Kidney (tissue), 13 donors: ENCODE measurements at regions not wholly inside any gene's neighbourhood (a gene's known extent, or its start where the extent isn't known, plus 50 kb on each side); places are given as distances from the start of the nearest gene placed in this dataset.

Experiments
- DNase-seq, 5 donors: peaks; one replicate each; pipeline ENCODE4 v3.0.0-alpha.2; 2013 to 2020
- FAIRE-seq: peaks from 2 replicates; lab custom pipeline; 2012; peaks lifted over from hg19 to GRCh38; lab: Jason Lieb, UNC
- H3K27ac ChIP-seq, 2 donors: one replicate each; pipeline ENCODE4 v1.7.0; 2013; ENCODE audit warnings: low read depth in 2 of 2, low read length in 2 of 2, inconsistent platforms in 1 of 2
- H3K27me3 ChIP-seq: one replicate; pipeline ENCODE4 v1.7.1; 2013; ENCODE audit warnings: low read length, inconsistent platforms; ENCODE audit not compliant: control insufficient read depth, insufficient read depth
- H3K36me3 ChIP-seq, 3 donors: one replicate each; pipeline versions ENCODE4 v1.7.0 to v1.7.1; 2013; ENCODE audit warnings: low read length in 3 of 3, control low read depth in 1 of 3, inconsistent platforms in 1 of 3; ENCODE audit not compliant: insufficient read depth in 3 of 3, control insufficient read depth in 2 of 3
- H3K4me1 ChIP-seq, 3 donors: one replicate each; pipeline versions ENCODE4 v1.7.0 to v1.7.1; 2013; ENCODE audit warnings: low read length in 3 of 3, inconsistent platforms in 1 of 3, low read depth in 1 of 3; ENCODE audit not compliant: control insufficient read depth in 2 of 3, insufficient read depth in 2 of 3
- H3K4me3 ChIP-seq, 3 donors: one replicate each; pipeline versions ENCODE4 v1.7.0 to v1.8.1; 2013; ENCODE audit warnings: low read length in 3 of 3, control low read depth in 1 of 3, inconsistent platforms in 1 of 3
- H3K9ac ChIP-seq, 3 donors: one replicate each; pipeline versions ENCODE4 v1.7.0 to v1.7.1; 2013; ENCODE audit warnings: low read length in 3 of 3, control low read depth in 1 of 3, inconsistent platforms in 1 of 3
- H3K9me3 ChIP-seq, 3 donors: one replicate each; pipeline versions ENCODE4 v1.7.0 to v1.7.1; 2013; ENCODE audit warnings: low read length in 3 of 3, control low read depth in 1 of 3, inconsistent platforms in 1 of 3; ENCODE audit not compliant: control insufficient read depth in 2 of 3, insufficient read depth in 1 of 3
- intact Hi-C: fragments of 100-400 bp; cut with DNase I; formaldehyde crosslinking; loops from one replicate; pipeline ENCODE4 v1.11.1; 2022
- TF ChIP-seq, protein P1 (sequence below): IDR thresholded peaks from 3 replicates; pipeline ENCODE4 v1.5.1; 2012; ENCODE audit warnings: mild to moderate bottlenecking, moderate library complexity, borderline replicate concordance; ENCODE audit not compliant: insufficient read depth; ENCODE audit errors: extremely low read depth
- donor health status: control.
- donor health status: control.
- donor health status: control.
- donor health status: control.
- donor health status: control.
- donor health status: DM: yes; HTN: yes; CAD: no.
- donor health status: Normal renal cell carcinoma (clear cell type).

DNA sequence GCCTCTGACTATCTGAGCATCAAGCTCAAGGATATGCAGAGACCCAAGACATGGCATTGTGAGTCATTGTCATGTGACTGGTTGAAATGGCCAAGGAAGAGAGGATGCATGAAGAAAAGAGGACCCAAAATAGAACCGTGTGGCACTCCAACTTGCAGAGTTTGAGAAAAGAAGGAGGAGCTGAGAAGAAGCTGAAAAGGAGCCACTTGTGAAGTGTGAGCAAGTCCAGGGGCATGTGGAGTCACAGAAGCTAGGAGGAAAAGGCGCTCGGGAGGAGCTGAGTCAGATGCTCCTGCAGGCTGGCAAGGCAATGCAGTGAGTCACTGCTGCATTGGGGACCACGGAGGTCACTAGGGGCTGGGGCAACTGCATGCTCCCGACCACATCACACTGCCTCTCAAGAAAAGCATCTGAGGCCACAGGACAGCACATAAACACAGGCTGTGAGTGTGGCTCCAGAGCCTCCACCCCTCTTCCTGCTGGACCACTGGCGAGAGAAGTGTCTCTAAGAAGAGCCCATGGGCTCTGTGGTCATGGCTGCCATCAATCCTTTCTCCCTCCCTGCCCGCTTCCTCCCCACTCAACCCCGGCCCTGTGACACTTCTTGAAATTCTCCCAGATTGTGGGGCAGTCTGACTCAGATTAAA lies 197.6 kb downstream of the DRD1 start:
- Histone ChIP-seq H3K4me1 (no peaks in the 10 kb centered on the region), H3K36me3 (no peaks in the 10 kb centered on the region), H3K9ac (no peak overlapping the region), H3K9me3 (no peaks in the 10 kb centered on the region), H3K27ac (no peak overlapping the region), H3K27me3 (no peaks in the 10 kb centered on the region), H3K4me3 (no peak overlapping the region)
- DNase-seq (no peak), FAIRE-seq (no peak)
- intact Hi-C loops, result no loop called here
- TF ChIP-seq, protein P1, sequence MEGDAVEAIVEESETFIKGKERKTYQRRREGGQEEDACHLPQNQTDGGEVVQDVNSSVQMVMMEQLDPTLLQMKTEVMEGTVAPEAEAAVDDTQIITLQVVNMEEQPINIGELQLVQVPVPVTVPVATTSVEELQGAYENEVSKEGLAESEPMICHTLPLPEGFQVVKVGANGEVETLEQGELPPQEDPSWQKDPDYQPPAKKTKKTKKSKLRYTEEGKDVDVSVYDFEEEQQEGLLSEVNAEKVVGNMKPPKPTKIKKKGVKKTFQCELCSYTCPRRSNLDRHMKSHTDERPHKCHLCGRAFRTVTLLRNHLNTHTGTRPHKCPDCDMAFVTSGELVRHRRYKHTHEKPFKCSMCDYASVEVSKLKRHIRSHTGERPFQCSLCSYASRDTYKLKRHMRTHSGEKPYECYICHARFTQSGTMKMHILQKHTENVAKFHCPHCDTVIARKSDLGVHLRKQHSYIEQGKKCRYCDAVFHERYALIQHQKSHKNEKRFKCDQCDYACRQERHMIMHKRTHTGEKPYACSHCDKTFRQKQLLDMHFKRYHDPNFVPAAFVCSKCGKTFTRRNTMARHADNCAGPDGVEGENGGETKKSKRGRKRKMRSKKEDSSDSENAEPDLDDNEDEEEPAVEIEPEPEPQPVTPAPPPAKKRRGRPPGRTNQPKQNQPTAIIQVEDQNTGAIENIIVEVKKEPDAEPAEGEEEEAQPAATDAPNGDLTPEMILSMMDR, result no peak

DNA sequence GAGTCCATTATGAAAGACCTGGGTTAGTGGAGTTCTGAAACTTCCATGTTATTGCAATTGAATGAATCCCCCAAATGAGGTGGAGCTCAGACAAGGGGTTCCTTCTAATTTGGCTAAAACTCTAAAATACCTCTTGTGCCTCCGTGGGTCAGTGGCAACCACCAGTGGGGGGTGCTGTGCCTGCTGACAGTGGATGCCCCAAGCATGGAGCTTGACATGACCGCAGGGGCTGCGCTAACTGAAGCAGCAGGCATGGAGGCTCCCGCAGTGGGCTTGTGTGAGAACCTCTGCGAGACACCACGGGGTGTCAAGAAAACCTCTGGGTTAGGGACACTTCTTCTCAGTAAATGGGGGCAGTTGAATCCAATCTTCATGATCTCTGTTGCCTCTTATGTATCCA lies 200.5 kb downstream of the DRD1 start:
- Histone ChIP-seq H3K4me3 (no peak overlapping the region), H3K27ac (no peak overlapping the region), H3K27me3 (no peaks in the 10 kb centered on the region), H3K9me3 (no peaks in the 10 kb centered on the region), H3K9ac (no peak overlapping the region), H3K4me1 (no peaks in the 10 kb centered on the region), H3K36me3 (no peaks in the 10 kb centered on the region)
- TF ChIP-seq, protein P1, result no peak
- no peak for DNase-seq
- intact Hi-C loops, result no loop called here
- no peak for FAIRE-seq

DNA sequence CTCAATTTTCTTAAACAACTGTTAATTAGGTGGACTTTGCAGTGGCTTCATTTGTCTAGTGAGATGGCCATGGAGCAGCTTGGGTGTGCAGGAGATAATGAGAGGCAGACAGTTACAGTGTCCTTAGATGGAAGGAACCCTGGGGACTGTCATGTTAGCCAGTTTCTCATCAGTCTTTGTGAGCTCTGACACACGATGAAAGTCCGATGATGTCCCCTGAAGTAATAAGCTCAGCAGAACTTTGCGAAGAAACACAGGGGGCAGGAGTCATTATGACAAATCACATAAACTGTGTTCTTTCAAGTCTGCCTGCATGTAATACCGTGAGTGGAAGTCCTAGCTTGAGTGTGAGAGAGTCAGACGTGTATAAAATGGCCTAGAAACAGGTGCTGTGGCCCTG lies 201.8 kb downstream of the DRD1 start:
- Histone ChIP-seq H3K9me3 (no peaks in the 10 kb centered on the region), H3K27me3 (no peaks in the 10 kb centered on the region), H3K27ac (no peak overlapping the region), H3K36me3 (no peaks in the 10 kb centered on the region), H3K9ac (no peak overlapping the region), H3K4me3 (no peak overlapping the region), H3K4me1 (no peaks in the 10 kb centered on the region)
- DNase-seq (no peak), FAIRE-seq (no peak)
- intact Hi-C loops, result no loop called here
- TF ChIP-seq, protein P1, result no peak

DNA sequence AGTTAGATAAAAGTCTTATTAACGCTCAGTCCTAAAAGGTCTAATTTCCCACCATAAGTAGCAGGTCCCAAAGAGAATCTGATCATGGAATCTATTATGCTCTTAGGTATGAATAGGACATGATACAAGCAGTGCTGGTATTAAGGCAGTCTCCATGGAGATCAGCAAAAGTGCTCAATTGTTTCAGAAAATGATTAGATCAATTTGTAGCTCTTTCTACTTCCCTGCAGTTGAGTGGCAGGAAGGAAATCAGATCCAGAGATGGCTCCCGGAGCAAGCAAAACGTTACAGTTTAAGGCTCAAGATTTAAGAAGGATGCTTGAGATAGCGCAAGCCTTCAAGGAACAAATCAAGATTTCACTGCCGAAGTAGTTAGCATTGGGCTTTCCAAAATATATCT lies 205.7 kb downstream of the DRD1 start:
- H3K9me3 ChIP-seq, result no peaks in the 10 kb centered on the region
- FAIRE-seq (no peak), DNase-seq (no peak)
- TF ChIP-seq, protein P1, result no peak
- no peaks in the 10 kb centered on the region for H3K27me3 ChIP-seq
- H3K4me3 ChIP-seq, result no peak overlapping the region
- no peaks in the 10 kb centered on the region for H3K4me1 ChIP-seq
- H3K36me3 ChIP-seq, result no peaks in the 10 kb centered on the region
- no peak overlapping the region for H3K9ac ChIP-seq
- intact Hi-C loops, result no loop called here
- no peak overlapping the region for H3K27ac ChIP-seq
